OCI-LY1 (cell line): ENCODE measurements at regions not wholly inside any gene's neighbourhood (a gene's known extent, or its start where the extent isn't known, plus 50 kb on each side); places are given as distances from the start of the nearest gene placed in this dataset.

Experiments
- H2AFZ ChIP-seq: fragments of 200-600 bp; sonication (generic), shearing (Covaris generic); 2 replicates; pipeline ENCODE4 v1.6.0; 2014; ENCODE audit warnings: antibody characterized with exemption, mild to moderate bottlenecking, low read length
- H3F3A ChIP-seq: fragments of 200-600 bp; sonication (generic), shearing (Covaris generic); 2 replicates; pipeline ENCODE4 v1.6.0; 2014; ENCODE audit warnings: mild to moderate bottlenecking, antibody characterized with exemption, low read length, moderate library complexity; ENCODE audit not compliant: insufficient read depth
- H3K27ac ChIP-seq: fragments of 200-600 bp; sonication (generic); 2 replicates; pipeline ENCODE4 v1.5.1; 2014; ENCODE audit warnings: low read length, mixed run types, mild to moderate bottlenecking, low read depth; ENCODE audit not compliant: poor library complexity, severe bottlenecking
- H3K27me3 ChIP-seq: fragments of 200-600 bp; sonication (generic); 2 replicates; pipeline ENCODE4 v1.6.0; 2014; ENCODE audit warnings: antibody characterized with exemption, mild to moderate bottlenecking, low read length, moderate library complexity; ENCODE audit not compliant: insufficient read depth
- H3K36me3 ChIP-seq: fragments of 200-600 bp; sonication (generic); 2 replicates; pipeline ENCODE4 v1.6.1; 2014; ENCODE audit warnings: mild to moderate bottlenecking, antibody characterized with exemption, low read length, moderate library complexity, mixed read lengths; ENCODE audit not compliant: insufficient read depth
- H3K4me1 ChIP-seq: fragments of 200-600 bp; sonication (generic); 2 replicates; pipeline ENCODE4 v1.5.1; 2014; ENCODE audit warnings: mild to moderate bottlenecking, low read length, moderate library complexity; ENCODE audit not compliant: insufficient read depth, severe bottlenecking
- H3K4me2 ChIP-seq: fragments of 200-600 bp; sonication (generic), shearing (Covaris generic); 2 replicates; pipeline ENCODE4 v1.6.1; 2014; ENCODE audit warnings: low read length
- H3K4me3 ChIP-seq: fragments of 200-600 bp; sonication (generic); 2 replicates; pipeline ENCODE4 v1.5.1; 2014; ENCODE audit warnings: low read length, low read depth, mild to moderate bottlenecking, mixed read lengths; ENCODE audit not compliant: poor library complexity, severe bottlenecking
- H3K79me2 ChIP-seq: fragments of 200-600 bp; shearing (Covaris generic); 2 replicates; pipeline ENCODE4 v1.6.1; 2016; ENCODE audit warnings: mixed run types, low read length, mixed read lengths; ENCODE audit not compliant: insufficient read depth
- H3K9ac ChIP-seq: fragments of 200-600 bp; sonication (generic), shearing (Covaris generic); 2 replicates; pipeline ENCODE4 v1.6.1; 2014; ENCODE audit warnings: mild to moderate bottlenecking, low read length, mixed read lengths
- H3K9me2 ChIP-seq: fragments of 200-600 bp; sonication (generic), shearing (Covaris generic); 2 replicates; pipeline ENCODE4 v1.6.1; 2014; ENCODE audit warnings: low read depth, mild to moderate bottlenecking, low read length, mixed read lengths
- H3K9me3 ChIP-seq: fragments of 200-600 bp; shearing (Covaris generic); 2 replicates; pipeline ENCODE4 v1.6.1; 2014; ENCODE audit warnings: low read length, mixed read lengths
- H4K20me1 ChIP-seq: fragments of 200-600 bp; sonication (generic), shearing (Covaris generic); 2 replicates; pipeline ENCODE4 v1.6.0; 2016; ENCODE audit warnings: mild to moderate bottlenecking, low read length; ENCODE audit not compliant: insufficient read depth
- EZH2 ChIP-seq: fragments of 200-600 bp; sonication (generic), shearing (Covaris generic); IDR thresholded peaks from 2 replicates; pipeline ENCODE4 v1.8.0; 2017; ENCODE audit warnings: borderline replicate concordance, mixed run types, mild to moderate bottlenecking, antibody characterized with exemption, low read length, moderate library complexity, mixed read lengths
- TF ChIP-seq, protein P1 (sequence below): fragments of 200-600 bp; sonication (generic), shearing (Covaris generic); IDR thresholded peaks from 2 replicates; pipeline ENCODE4 v1.5.1; 2017; ENCODE audit warnings: mild to moderate bottlenecking, antibody characterized with exemption, low read length, moderate library complexity, mixed read lengths

DNA sequence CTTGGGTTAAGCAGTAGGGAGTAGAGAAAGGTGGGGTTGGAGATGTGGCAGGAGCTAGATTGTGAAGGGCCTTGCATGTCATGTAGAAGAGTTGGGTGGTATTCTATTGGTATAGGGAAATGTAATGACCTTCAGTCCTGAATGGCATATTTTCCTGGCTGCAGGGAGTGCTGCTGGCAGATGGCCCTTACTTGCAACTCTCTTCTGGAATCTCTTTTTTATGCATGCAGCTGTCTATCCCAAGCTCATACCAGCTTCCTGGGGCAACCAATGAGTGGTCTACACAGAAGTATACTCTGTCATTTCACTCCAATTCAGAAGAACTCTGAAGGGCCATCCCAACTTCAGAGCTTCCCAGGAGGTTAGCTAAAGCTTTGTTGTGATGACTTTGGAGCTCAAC is 144.7 kb upstream of the ANKRD28 start:
- Histone ChIP-seq H4K20me1 (no peaks in the 10 kb centered on the region), H3K79me2 (no peaks in the 10 kb centered on the region), H3K9me3 (no peaks in the 10 kb centered on the region), H2AFZ (no peak overlapping the region), H3K36me3 (no peaks in the 10 kb centered on the region), H3K9ac (no peak overlapping the region), H3K4me2 (no peak overlapping the region), H3F3A (no peaks in the 10 kb centered on the region), H3K27me3 (no peaks in the 10 kb centered on the region), H3K4me3 (no peak overlapping the region), H3K4me1 (no peaks in the 10 kb centered on the region), H3K27ac (no peak overlapping the region), H3K9me2 (no peaks in the 10 kb centered on the region)
- TF ChIP-seq EZH2 = no peak
- TF ChIP-seq, protein P1, sequence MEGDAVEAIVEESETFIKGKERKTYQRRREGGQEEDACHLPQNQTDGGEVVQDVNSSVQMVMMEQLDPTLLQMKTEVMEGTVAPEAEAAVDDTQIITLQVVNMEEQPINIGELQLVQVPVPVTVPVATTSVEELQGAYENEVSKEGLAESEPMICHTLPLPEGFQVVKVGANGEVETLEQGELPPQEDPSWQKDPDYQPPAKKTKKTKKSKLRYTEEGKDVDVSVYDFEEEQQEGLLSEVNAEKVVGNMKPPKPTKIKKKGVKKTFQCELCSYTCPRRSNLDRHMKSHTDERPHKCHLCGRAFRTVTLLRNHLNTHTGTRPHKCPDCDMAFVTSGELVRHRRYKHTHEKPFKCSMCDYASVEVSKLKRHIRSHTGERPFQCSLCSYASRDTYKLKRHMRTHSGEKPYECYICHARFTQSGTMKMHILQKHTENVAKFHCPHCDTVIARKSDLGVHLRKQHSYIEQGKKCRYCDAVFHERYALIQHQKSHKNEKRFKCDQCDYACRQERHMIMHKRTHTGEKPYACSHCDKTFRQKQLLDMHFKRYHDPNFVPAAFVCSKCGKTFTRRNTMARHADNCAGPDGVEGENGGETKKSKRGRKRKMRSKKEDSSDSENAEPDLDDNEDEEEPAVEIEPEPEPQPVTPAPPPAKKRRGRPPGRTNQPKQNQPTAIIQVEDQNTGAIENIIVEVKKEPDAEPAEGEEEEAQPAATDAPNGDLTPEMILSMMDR = no peak

DNA sequence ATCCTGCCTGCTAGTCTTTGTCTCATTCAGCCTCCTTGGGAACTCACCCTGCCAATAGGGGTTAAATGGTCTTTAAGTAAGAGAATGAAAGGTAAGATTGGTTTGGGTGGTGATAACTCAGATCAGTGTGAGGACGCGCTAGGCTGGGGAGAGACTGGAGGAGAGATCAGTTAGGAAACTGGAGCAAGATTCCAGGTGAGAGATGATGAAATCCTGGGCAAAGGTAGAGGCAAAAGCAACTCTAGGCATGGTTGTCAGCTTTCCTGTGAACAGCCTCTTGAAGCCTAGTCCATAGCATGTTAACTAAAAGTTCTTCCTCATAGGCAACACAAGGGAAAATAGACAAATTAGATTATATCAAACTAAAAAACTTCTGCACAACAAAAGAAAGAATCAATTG is 145.2 kb upstream of the ANKRD28 start:
- H3K27me3 ChIP-seq = no peaks in the 10 kb centered on the region
- H2AFZ ChIP-seq = no peak overlapping the region
- no peaks in the 10 kb centered on the region for H3K79me2 ChIP-seq
- H3F3A ChIP-seq = no peaks in the 10 kb centered on the region
- no peak overlapping the region for H3K4me3 ChIP-seq
- no peaks in the 10 kb centered on the region for H3K36me3 ChIP-seq
- no peaks in the 10 kb centered on the region for H4K20me1 ChIP-seq
- no peaks in the 10 kb centered on the region for H3K9me2 ChIP-seq
- H3K9me3 ChIP-seq = no peaks in the 10 kb centered on the region
- H3K4me2 ChIP-seq = no peak overlapping the region
- TF ChIP-seq, protein P1 = no peak
- TF ChIP-seq EZH2 = no peak
- no peak overlapping the region for H3K9ac ChIP-seq
- no peaks in the 10 kb centered on the region for H3K4me1 ChIP-seq
- no peak overlapping the region for H3K27ac ChIP-seq

DNA sequence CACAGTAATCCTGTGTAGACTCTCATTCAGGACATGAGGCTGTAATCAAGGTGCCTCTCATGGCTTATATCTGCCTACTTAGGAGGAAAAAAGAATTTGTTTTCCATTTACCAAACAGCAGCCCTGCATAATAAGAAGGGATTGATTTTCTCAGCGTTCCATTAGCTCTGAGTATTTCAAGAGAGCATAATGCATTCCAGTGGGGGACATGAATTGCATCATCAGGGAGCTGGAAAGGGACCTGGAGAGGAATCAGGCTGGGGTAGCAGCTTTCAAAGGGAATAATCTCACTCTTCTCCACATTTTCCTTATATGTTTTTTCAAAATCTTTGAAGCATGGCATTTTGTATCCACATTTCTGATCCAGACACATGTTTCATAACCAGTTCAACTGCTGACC is 150.6 kb upstream of the ANKRD28 start:
- no peaks in the 10 kb centered on the region for H3F3A ChIP-seq
- no peaks in the 10 kb centered on the region for H4K20me1 ChIP-seq
- no peaks in the 10 kb centered on the region for H3K79me2 ChIP-seq
- H3K36me3 ChIP-seq = no peaks in the 10 kb centered on the region
- H3K27ac ChIP-seq = no peak overlapping the region
- H3K9ac ChIP-seq = no peak overlapping the region
- H3K27me3 ChIP-seq = no peaks in the 10 kb centered on the region
- no peak overlapping the region for H2AFZ ChIP-seq
- no peaks in the 10 kb centered on the region for H3K4me1 ChIP-seq
- H3K9me2 ChIP-seq = no peaks in the 10 kb centered on the region
- no peaks in the 10 kb centered on the region for H3K9me3 ChIP-seq
- TF ChIP-seq, protein P1 = no peak
- TF ChIP-seq EZH2 = no peak
- H3K4me2 ChIP-seq = no peak overlapping the region
- H3K4me3 ChIP-seq = no peak overlapping the region
